ENCODE measurements at regions not wholly inside any gene's neighbourhood (a gene's known extent, or its start where the extent isn't known, plus 50 kb on each side); places are given as distances from the start of the nearest gene placed in this dataset.

DNA sequence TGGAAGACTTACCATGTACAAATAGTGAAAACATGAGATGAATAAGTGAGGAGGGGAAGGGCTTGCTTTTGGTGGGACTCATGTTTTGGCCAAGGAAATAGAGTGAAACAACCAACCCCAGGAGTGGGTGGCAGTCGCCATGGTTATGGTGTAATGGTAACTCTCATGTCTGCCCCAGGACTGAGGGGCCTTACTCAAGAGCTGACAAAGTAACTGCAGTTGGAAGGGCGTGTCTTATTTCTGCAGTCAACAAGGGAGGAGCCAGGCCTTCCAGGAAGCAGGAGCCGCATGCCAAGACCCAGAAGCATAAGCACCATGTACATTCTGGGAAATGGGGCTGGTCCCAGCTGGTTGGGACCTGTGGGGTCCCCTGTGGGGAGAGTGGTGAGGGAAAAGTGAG is 108.5 kb downstream of the UNC5CL start (continued):
- TF ChIP-seq, protein P1, sequence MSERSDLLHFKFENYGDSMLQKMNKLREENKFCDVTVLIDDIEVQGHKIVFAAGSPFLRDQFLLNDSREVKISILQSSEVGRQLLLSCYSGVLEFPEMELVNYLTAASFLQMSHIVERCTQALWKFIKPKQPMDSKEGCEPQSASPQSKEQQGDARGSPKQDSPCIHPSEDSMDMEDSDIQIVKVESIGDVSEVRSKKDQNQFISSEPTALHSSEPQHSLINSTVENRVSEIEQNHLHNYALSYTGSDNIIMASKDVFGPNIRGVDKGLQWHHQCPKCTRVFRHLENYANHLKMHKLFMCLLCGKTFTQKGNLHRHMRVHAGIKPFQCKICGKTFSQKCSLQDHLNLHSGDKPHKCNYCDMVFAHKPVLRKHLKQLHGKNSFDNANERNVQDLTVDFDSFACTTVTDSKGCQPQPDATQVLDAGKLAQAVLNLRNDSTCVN (CRISPR knock-in tag; IDR thresholded peaks at IDR 0.05) = no peak
- no peak for TF ChIP-seq ZFP36 (IDR thresholded peaks at IDR 0.05; ENCODE audit: low read depth, low read length, partially characterized antibody)
- TF ChIP-seq ZNF584 (CRISPR knock-in tag; IDR thresholded peaks at IDR 0.05; ENCODE audit: low read depth) = 0 out of 2 replicates have a peak, but pooled peaks have one; percentile 54
- TF ChIP-seq, protein P2, sequence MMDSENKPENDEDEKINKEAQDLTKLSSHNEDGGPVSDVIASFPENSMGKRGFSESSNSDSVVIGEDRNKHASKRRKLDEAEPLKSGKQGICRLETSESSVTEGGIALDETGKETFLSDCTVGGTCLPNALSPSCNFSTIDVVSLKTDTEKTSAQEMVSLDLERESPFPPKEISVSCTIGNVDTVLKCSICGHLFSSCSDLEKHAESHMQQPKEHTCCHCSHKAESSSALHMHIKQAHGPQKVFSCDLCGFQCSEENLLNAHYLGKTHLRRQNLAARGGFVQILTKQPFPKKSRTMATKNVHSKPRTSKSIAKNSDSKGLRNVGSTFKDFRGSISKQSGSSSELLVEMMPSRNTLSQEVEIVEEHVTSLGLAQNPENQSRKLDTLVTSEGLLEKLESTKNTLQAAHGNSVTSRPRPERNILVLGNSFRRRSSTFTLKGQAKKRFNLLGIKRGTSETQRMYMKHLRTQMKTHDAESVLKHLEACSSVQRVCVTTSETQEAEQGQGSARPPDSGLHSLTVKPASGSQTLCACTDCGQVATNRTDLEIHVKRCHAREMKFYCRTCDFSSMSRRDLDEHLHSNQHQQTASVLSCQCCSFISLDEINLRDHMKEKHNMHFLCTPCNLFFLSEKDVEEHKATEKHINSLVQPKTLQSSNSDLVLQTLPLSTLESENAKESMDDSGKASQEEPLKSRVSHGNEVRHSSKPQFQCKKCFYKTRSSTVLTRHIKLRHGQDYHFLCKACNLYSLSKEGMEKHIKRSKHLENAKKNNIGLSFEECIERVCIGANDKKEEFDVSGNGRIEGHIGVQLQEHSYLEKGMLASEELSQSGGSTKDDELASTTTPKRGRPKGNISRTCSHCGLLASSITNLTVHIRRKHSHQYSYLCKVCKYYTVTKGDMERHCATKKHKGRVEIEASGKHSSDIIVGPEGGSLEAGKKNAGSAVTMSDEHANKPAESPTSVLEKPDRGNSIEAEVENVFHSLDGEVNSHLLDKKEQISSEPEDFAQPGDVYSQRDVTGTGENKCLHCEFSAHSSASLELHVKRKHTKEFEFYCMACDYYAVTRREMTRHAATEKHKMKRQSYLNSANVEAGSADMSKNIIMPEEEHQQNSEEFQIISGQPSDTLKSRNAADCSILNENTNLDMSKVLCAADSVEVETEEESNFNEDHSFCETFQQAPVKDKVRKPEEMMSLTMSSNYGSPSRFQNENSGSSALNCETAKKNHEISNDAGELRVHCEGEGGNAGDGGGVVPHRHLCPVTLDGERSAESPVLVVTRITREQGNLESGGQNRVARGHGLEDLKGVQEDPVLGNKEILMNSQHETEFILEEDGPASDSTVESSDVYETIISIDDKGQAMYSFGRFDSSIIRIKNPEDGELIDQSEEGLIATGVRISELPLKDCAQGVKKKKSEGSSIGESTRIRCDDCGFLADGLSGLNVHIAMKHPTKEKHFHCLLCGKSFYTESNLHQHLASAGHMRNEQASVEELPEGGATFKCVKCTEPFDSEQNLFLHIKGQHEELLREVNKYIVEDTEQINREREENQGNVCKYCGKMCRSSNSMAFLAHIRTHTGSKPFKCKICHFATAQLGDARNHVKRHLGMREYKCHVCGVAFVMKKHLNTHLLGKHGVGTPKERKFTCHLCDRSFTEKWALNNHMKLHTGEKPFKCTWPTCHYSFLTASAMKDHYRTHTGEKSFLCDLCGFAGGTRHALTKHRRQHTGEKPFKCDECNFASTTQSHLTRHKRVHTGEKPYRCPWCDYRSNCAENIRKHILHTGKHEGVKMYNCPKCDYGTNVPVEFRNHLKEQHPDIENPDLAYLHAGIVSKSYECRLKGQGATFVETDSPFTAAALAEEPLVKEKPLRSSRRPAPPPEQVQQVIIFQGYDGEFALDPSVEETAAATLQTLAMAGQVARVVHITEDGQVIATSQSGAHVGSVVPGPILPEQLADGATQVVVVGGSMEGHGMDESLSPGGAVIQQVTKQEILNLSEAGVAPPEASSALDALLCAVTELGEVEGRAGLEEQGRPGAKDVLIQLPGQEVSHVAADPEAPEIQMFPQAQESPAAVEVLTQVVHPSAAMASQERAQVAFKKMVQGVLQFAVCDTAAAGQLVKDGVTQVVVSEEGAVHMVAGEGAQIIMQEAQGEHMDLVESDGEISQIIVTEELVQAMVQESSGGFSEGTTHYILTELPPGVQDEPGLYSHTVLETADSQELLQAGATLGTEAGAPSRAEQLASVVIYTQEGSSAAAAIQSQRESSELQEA (IDR thresholded peaks at IDR 0.05; ENCODE audit: low read depth) = no peak
- TF ChIP-seq ZNF121 (CRISPR knock-in tag; conservative IDR thresholded peaks at IDR 0.05) = no peak
- TF ChIP-seq TRIM24 (IDR thresholded peaks at IDR 0.05) = no peak
- peak; percentile 85 for TF ChIP-seq L3MBTL2 (IDR thresholded peaks at IDR 0.05)
- no peak for TF ChIP-seq RCOR1 (IDR thresholded peaks at IDR 0.05; ENCODE audit: borderline replicate concordance in 1 of 2, low read depth in 2 of 2, low read length in 2 of 2)
- peak; percentile 58 to 83 for TF ChIP-seq FOXK2 (conservative IDR thresholded peaks at IDR 0.05 in 1 of 2, IDR thresholded peaks at IDR 0.05 in 1 of 2; ENCODE audit: low read depth in 2 of 2)
- TF ChIP-seq ARID2 (IDR thresholded peaks at IDR 0.05) = no peak
- no peak for TF ChIP-seq NR4A1 (CRISPR knock-in tag; IDR thresholded peaks at IDR 0.05)
- TF ChIP-seq NR4A1 (tag; IDR thresholded peaks at IDR 0.05) = peak; percentile 58; the same call in 1 of the 2 replicates
- no peak for TF ChIP-seq TCF7 (IDR thresholded peaks at IDR 0.05; ENCODE audit: borderline replicate concordance)
- TF ChIP-seq, protein P3, sequence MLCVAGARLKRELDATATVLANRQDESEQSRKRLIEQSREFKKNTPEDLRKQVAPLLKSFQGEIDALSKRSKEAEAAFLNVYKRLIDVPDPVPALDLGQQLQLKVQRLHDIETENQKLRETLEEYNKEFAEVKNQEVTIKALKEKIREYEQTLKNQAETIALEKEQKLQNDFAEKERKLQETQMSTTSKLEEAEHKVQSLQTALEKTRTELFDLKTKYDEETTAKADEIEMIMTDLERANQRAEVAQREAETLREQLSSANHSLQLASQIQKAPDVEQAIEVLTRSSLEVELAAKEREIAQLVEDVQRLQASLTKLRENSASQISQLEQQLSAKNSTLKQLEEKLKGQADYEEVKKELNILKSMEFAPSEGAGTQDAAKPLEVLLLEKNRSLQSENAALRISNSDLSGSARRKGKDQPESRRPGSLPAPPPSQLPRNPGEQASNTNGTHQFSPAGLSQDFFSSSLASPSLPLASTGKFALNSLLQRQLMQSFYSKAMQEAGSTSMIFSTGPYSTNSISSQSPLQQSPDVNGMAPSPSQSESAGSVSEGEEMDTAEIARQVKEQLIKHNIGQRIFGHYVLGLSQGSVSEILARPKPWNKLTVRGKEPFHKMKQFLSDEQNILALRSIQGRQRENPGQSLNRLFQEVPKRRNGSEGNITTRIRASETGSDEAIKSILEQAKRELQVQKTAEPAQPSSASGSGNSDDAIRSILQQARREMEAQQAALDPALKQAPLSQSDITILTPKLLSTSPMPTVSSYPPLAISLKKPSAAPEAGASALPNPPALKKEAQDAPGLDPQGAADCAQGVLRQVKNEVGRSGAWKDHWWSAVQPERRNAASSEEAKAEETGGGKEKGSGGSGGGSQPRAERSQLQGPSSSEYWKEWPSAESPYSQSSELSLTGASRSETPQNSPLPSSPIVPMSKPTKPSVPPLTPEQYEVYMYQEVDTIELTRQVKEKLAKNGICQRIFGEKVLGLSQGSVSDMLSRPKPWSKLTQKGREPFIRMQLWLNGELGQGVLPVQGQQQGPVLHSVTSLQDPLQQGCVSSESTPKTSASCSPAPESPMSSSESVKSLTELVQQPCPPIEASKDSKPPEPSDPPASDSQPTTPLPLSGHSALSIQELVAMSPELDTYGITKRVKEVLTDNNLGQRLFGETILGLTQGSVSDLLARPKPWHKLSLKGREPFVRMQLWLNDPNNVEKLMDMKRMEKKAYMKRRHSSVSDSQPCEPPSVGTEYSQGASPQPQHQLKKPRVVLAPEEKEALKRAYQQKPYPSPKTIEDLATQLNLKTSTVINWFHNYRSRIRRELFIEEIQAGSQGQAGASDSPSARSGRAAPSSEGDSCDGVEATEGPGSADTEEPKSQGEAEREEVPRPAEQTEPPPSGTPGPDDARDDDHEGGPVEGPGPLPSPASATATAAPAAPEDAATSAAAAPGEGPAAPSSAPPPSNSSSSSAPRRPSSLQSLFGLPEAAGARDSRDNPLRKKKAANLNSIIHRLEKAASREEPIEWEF (CRISPR knock-in tag; IDR thresholded peaks at IDR 0.05) = no peak
- TF ChIP-seq SMAD4 (CRISPR knock-in tag; conservative IDR thresholded peaks at IDR 0.05) = 0 out of 2 replicates have a peak, but pooled peaks have one; percentile 21
